RWPE1 (cell line): ENCODE measurements at regions not wholly inside any gene's neighbourhood (a gene's known extent, or its start where the extent isn't known, plus 50 kb on each side); places are given as distances from the start of the nearest gene placed in this dataset.
"Not testable (repeated sequence)": the region's sequence is repeated elsewhere in the genome, so short reads cannot be mapped to it uniquely, and the experiment has no call there.

Experiments used
- CTCF ChIA-PET: fragments of 350-600 bp; sonication (Branson Sonifier 250); formaldehyde crosslinking; extraction: SDS; loops from one replicate; lab custom pipeline; 2021; lab: Yijun Ruan, JAX
- POLR2A ChIA-PET: fragments of 400-600 bp; formaldehyde crosslinking; extraction: SDS; loops from one replicate; lab custom pipeline; 2020; ENCODE audit warnings: antibody characterized with exemption; ENCODE audit not compliant: low non-redundant PET; lab: Yijun Ruan, JAX
- DNase-seq: peaks from one replicate; pipeline ENCODE4 v3.0.0; 2012; ENCODE audit warnings: low spot score
- H3K27ac ChIP-seq: fragments of 450-650 bp; 2 replicates; pipeline ENCODE4 v1.5.1; 2017
- TF ChIP-seq, protein P1 (sequence below): fragments of 450-650 bp; conservative IDR thresholded peaks from 2 replicates; pipeline ENCODE4 v1.5.1; 2017; ENCODE audit warnings: low read depth, mild to moderate bottlenecking

DNA sequence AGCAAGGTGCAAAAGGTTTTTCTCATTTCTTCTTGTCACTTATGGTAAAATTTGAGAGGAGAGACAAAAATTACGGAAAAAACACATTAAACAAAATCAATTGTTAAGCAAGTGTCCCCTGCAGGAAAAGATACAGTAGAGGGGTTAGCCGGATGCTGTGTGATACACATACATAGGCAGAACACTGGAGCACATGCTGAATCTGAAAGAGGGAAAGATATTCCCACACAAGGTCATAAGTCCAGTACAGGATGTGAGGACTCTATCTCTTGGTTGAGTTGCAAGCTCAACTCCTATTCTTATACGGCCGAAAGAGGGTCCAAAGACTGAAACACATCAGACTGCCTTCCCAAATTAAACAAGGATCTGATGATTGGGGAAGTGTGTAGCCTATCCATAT is 427.5 kb upstream of the NUDT12 start:
- POLR2A ChIA-PET, result no interaction called here
- TF ChIP-seq, protein P1, sequence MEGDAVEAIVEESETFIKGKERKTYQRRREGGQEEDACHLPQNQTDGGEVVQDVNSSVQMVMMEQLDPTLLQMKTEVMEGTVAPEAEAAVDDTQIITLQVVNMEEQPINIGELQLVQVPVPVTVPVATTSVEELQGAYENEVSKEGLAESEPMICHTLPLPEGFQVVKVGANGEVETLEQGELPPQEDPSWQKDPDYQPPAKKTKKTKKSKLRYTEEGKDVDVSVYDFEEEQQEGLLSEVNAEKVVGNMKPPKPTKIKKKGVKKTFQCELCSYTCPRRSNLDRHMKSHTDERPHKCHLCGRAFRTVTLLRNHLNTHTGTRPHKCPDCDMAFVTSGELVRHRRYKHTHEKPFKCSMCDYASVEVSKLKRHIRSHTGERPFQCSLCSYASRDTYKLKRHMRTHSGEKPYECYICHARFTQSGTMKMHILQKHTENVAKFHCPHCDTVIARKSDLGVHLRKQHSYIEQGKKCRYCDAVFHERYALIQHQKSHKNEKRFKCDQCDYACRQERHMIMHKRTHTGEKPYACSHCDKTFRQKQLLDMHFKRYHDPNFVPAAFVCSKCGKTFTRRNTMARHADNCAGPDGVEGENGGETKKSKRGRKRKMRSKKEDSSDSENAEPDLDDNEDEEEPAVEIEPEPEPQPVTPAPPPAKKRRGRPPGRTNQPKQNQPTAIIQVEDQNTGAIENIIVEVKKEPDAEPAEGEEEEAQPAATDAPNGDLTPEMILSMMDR, result no peak
- DNase-seq, result no peak
- H3K27ac ChIP-seq, result no peak overlapping the region
- CTCF ChIA-PET, result no interaction called here

DNA sequence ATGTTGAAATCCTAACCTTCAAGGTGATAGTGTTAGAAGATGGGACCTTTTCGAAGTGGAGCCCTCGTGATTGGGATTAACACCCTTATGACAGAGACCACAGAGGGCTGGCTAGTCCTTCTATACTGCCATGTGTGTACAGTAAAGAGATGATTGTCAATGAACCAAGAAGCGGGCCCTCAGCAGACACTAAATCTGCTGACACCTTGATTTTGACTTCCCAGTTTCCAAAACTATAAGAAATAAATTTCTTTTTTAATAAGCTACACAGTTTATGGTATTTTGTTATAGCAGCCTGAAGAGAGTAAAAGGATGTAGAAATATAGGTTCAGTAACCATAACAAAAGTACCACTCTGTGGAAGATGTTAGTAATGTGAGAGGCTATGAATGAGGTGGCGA is 419.0 kb upstream of the NUDT12 start:
- ChIA-PET POLR2A (no interaction called here), CTCF (no interaction called here)
- no peak for DNase-seq
- no peak overlapping the region for H3K27ac ChIP-seq
- TF ChIP-seq, protein P1, result no peak

DNA sequence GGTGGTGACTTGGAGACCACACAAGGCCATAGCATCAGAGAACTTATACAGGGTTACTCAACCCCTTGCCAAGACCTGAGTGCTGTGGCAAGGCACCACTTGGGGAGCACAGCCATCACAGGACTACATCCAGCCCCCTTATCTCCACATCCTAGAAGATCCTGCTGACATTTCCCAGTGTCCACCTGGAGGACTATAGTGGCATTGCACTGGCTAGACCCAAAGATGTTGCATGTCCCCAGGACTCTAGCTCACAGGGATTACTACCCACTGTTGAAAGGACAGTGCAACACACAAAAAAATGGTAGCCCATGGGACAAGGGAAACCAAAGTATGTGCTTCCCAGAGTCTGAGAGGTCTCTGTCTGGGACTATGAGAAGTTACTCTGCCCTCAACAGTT is 411.1 kb upstream of the NUDT12 start:
- DNase-seq, result no peak
- TF ChIP-seq, protein P1, result no peak
- CTCF ChIA-PET, result no interaction called here

DNA sequence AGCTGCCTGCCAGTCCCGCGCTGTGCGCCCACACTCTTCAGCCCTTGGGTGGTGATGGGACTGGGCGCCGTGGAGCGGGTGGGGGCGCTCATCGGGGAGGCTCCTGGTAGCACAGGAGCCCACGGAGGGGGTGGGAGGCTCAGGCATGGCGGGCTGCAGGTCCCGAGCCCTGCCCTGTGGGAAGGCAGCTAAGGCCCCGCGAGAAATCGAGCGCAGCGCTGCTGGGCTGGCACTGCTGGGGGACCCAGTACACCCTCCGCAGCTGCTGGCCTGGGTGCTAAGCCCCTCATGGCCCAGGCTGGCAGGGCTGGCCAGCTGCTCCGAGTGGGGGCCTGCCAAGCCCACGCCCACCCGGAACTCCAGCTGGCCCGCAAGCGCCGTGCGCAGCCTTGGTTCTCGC is 403.7 kb upstream of the NUDT12 start:
- CTCF ChIA-PET, result interaction anchor here (0.7 kb wide), 1 partner anchor 384 kb away, joined by 3 read pairs; no protein-coding TSS in a partner anchor
- DNase-seq, POLR2A ChIA-PET, H3K27ac ChIP-seq: not testable (repeated sequence)

More for the DNA sequence above, 411.1 kb upstream of the NUDT12 start:
- no peak overlapping the region for H3K27ac ChIP-seq
- POLR2A ChIA-PET, result no interaction called here

DNA sequence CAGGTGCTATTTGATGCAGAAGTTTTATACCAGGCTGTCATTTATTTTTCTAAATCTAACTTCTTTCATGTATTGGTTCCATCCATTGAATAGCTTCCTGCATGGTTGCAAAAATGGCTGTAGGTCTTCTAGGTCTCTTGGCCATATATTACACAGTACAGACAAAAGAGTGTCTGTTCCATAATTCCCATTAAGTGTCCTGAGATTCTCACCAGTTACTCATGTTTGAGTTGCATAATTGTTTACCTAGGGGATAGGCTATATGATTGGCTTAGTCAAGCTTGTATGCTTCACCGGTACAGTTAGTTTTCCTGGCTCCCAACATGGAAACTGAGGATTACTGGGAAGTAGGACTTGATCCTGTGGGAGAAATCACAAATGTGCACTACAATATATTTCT is 399.4 kb upstream of the NUDT12 start:
- CTCF ChIA-PET, result no interaction called here
- POLR2A ChIA-PET, result no interaction called here
- TF ChIP-seq, protein P1, result no peak
- H3K27ac ChIP-seq, result no peak overlapping the region
- DNase-seq, result no peak

DNA sequence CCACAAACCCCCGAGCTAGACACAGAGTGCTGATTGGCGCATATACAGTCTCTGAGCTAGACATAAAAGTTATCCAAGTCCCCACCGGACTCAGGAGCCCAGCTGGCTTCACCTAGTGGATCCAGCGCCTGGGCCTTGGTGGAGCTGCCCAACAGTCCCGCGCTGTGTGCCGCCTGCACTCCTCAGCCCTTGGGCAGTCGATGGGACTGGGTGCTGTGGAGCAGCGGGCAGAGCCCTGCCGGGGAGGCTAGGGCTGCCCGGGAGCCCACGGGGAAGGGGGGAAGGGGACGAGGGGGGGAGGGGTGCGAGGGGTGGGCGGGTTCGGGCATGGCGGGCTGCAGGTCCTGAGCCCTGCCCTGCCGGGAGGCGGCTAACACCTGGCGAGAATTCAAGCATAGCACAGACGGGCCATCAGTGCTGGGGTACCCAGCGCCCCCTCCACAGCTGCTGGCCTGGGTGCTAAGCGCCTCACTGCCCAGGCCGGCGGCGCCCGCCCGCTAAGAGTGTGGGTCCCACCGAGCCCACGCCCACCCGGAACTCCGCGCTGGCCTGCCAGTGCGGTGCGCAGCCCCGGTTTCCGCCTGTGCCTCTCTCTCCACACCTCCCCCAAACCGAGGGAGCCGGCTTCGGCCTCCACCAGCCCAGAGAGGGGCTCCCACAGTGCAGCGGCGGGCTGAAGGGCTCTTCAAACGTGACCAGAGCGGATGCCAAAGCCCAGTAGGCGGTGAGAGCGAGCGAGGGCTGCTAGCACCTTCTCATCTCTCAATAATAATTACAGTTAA is 391.2 kb upstream of the NUDT12 start:
- ChIA-PET CTCF (interaction anchor here (0.6 kb wide), 2 partner anchors 46 to 529 kb away, joined by 3 read pairs; no protein-coding TSS in a partner anchor), POLR2A (no interaction called here)
- DNase-seq, result no peak
- TF ChIP-seq, protein P1, result no peak
- H3K27ac ChIP-seq, result no peak overlapping the region

DNA sequence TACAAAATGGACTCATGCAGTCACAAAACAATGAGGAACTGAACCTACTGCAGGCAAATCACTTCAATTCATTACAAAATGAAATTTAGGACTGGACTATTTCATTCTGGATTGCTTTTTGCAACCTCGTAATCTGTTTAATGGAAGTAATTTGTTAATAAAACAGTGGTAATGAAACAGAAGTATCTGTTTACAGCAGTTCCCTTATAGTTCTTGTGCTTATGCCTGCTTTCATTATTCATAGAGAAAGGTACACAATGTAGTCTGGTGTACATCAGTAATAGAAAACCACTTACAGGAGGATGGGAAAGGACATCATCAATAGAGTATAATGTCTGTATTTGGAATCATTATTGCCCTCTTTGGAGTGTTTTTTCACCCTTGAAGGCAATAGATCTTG is 389.2 kb upstream of the NUDT12 start:
- ChIA-PET POLR2A (no interaction called here), CTCF (no interaction called here)
- H3K27ac ChIP-seq, result no peak overlapping the region
- TF ChIP-seq, protein P1, result no peak
- no peak for DNase-seq
